PFSK-1 (cell line): ENCODE measurements at regions not wholly inside any gene's neighbourhood (a gene's known extent, or its start where the extent isn't known, plus 50 kb on each side); places are given as distances from the start of the nearest gene placed in this dataset.

ENCODE experiments used
- FOXP2 ChIP-seq: optimal IDR thresholded peaks from 2 replicates; pipeline ENCODE3; 2011; ENCODE audit warnings: borderline replicate concordance, control low read depth, inconsistent platforms; ENCODE audit not compliant: insufficient read depth; ENCODE audit errors: extremely low read length, extremely low read depth
- POLR2AphosphoS5 ChIP-seq: IDR thresholded peaks from 2 replicates; pipeline ENCODE4 v1.6.1; 2012; ENCODE audit warnings: low read depth, mild to moderate bottlenecking, control low read depth, low read length, moderate library complexity
- REST ChIP-seq, 2 experiments: IDR thresholded peaks; 2 replicates each; pipeline versions ENCODE4 v1.6.1 to v1.8.0; 2011 to 2012; ENCODE audit warnings: low read depth in 2 of 2, low read length in 2 of 2, control low read depth in 1 of 2, inconsistent platforms in 1 of 2, mild to moderate bottlenecking in 1 of 2, moderate library complexity in 1 of 2; ENCODE audit not compliant: insufficient read depth in 1 of 2
- SIN3A ChIP-seq: IDR thresholded peaks from 2 replicates; pipeline ENCODE4 v1.6.1; 2012; ENCODE audit warnings: mild to moderate bottlenecking, low read length, moderate library complexity, borderline replicate concordance; ENCODE audit not compliant: insufficient read depth
- TAF1 ChIP-seq: IDR thresholded peaks from 2 replicates; pipeline ENCODE4 v1.6.1; 2012; ENCODE audit warnings: low read length, control low read depth, borderline replicate concordance; ENCODE audit not compliant: insufficient read depth

GRCh38 chr1:239287296-239287695 lies 99.1 kb upstream of the CHRM3 start:
- no peak for TF ChIP-seq TAF1
- TF ChIP-seq REST (IDR thresholded peaks at IDR 0.05; ENCODE audit: insufficient read depth in 1 of 2, low read depth in 2 of 2, low read length in 2 of 2): no peak
- no peak for TF ChIP-seq SIN3A
- TF ChIP-seq POLR2AphosphoS5: no peak
- no peak for TF ChIP-seq FOXP2

- TF ChIP-seq POLR2AphosphoS5 (no peak), REST (IDR thresholded peaks at IDR 0.05; ENCODE audit: insufficient read depth in 1 of 2, low read depth in 2 of 2, low read length in 2 of 2) (no peak), SIN3A (no peak), FOXP2 (no peak), TAF1 (no peak)
Measured at GRCh38 chr1:239283216-239283615, 103.2 kb upstream of the CHRM3 start.

DNA sequence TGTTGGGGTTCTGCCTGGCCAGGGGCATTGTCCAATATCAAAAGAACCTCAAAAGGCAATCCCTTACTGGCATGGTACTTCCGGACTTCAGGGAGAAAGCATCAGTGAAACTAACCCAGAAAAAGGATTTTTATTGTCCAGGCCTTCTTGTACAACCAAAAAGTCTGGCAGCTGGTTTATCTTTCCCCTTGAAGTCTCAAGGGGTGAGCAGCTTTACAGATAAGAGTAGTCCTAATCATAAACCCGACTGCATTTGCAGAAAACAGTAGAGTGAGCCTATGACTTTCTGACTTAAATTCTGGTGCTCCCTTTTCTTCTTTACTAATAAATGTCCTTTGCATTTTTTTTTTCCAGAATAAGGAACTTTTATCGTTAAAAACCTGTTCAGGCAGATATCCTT lies 104.0 kb upstream of the CHRM3 start:
- TF ChIP-seq POLR2AphosphoS5 (no peak), FOXP2 (no peak), SIN3A (no peak), TAF1 (no peak), REST (IDR thresholded peaks at IDR 0.05; ENCODE audit: insufficient read depth in 1 of 2, low read depth in 2 of 2, low read length in 2 of 2) (no peak)

- TF ChIP-seq FOXP2 (no peak), POLR2AphosphoS5 (no peak), SIN3A (no peak), TAF1 (no peak), REST (IDR thresholded peaks at IDR 0.05; ENCODE audit: insufficient read depth in 1 of 2, low read depth in 2 of 2, low read length in 2 of 2) (no peak)
Measured at GRCh38 chr1:239276051-239276450, 110.3 kb upstream of the CHRM3 start.

- TF ChIP-seq SIN3A: no peak
- no peak for TF ChIP-seq POLR2AphosphoS5
- TF ChIP-seq REST (IDR thresholded peaks at IDR 0.05; ENCODE audit: insufficient read depth in 1 of 2, low read depth in 2 of 2, low read length in 2 of 2): no peak
- TF ChIP-seq TAF1: no peak
- TF ChIP-seq FOXP2: no peak
Measured at GRCh38 chr1:239274242-239274830, 112.0 kb upstream of the CHRM3 start.
